Mesenchymal stem cell (in vitro differentiated cells and primary cell): ENCODE measurements at regions not wholly inside any gene's neighbourhood (a gene's known extent, or its start where the extent isn't known, plus 50 kb on each side); places are given as distances from the start of the nearest gene placed in this dataset.

Source experiments
- DNase-seq: peaks from one replicate; pipeline ENCODE4 v3.0.0-alpha.2; 2013
- H2AFZ ChIP-seq: one replicate; pipeline ENCODE4 v1.6.1; 2013; ENCODE audit warnings: low read depth, mild to moderate bottlenecking, control low read depth, inconsistent platforms, low read length, moderate library complexity
- H2AK5ac ChIP-seq: 2 replicates; pipeline ENCODE4 v1.6.1; 2013; ENCODE audit warnings: low read length, moderate library complexity, mild to moderate bottlenecking, inconsistent platforms; ENCODE audit not compliant: severe bottlenecking
- H2BK120ac ChIP-seq: one replicate; pipeline ENCODE4 v1.6.1; 2013; ENCODE audit warnings: low read depth, mild to moderate bottlenecking, inconsistent platforms, low read length, moderate library complexity
- H2BK12ac ChIP-seq, 2 experiments: one replicate each; pipeline ENCODE4 v1.6.1; 2013; ENCODE audit warnings: inconsistent platforms in 2 of 2, low read length in 2 of 2, mild to moderate bottlenecking in 2 of 2, moderate library complexity in 2 of 2, control low read depth in 1 of 2
- H2BK15ac ChIP-seq: one replicate; pipeline ENCODE4 v1.6.1; 2013; ENCODE audit warnings: mild to moderate bottlenecking, low read depth, inconsistent platforms; ENCODE audit not compliant: poor library complexity, severe bottlenecking
- H2BK5ac ChIP-seq: 2 replicates; pipeline ENCODE4 v1.6.1; 2013; ENCODE audit warnings: low read depth, mild to moderate bottlenecking, low read length, control low read depth, inconsistent platforms; ENCODE audit not compliant: poor library complexity, severe bottlenecking
- H3K14ac ChIP-seq, 2 experiments: one replicate each; pipeline ENCODE4 v1.6.1; 2013; ENCODE audit warnings: inconsistent platforms in 2 of 2, low read length in 2 of 2, control low read depth in 1 of 2, mild to moderate bottlenecking in 1 of 2, moderate library complexity in 1 of 2
- H3K18ac ChIP-seq, 2 experiments: one replicate each; pipeline ENCODE4 v1.6.1; 2013; ENCODE audit warnings: inconsistent platforms in 2 of 2, low read length in 2 of 2, control low read depth in 1 of 2, low read depth in 1 of 2, mild to moderate bottlenecking in 1 of 2
- H3K23ac ChIP-seq, 2 experiments: one replicate each; pipeline ENCODE4 v1.6.1; 2013; ENCODE audit warnings: inconsistent platforms in 2 of 2, low read length in 2 of 2, mild to moderate bottlenecking in 2 of 2, moderate library complexity in 2 of 2, control low read depth in 1 of 2
- H3K27ac ChIP-seq: 2 replicates; pipeline ENCODE4 v1.5.1; 2013; ENCODE audit warnings: mild to moderate bottlenecking, moderate library complexity, low read length, control low read depth, inconsistent platforms; ENCODE audit not compliant: poor library complexity, severe bottlenecking
- H3K27me3 ChIP-seq, 2 experiments: 2 replicates each; pipeline versions ENCODE4 v1.6.1 to v1.7.0; 2013; ENCODE audit warnings: low read length in 2 of 2, mild to moderate bottlenecking in 2 of 2, moderate library complexity in 2 of 2, control low read depth in 1 of 2, inconsistent platforms in 1 of 2; ENCODE audit not compliant: control insufficient read depth in 1 of 2, insufficient read depth in 1 of 2
- H3K36me3 ChIP-seq, 2 experiments: 2 replicates each; pipeline versions ENCODE4 v1.6.1 to v1.7.0; 2013; ENCODE audit warnings: low read length in 2 of 2, control low read depth in 1 of 2, inconsistent platforms in 1 of 2, low read depth in 1 of 2, mild to moderate bottlenecking in 1 of 2; ENCODE audit not compliant: insufficient read depth in 2 of 2, control insufficient read depth in 1 of 2
- H3K4ac ChIP-seq, 2 experiments: one replicate each; pipeline ENCODE4 v1.6.1; 2013; ENCODE audit warnings: inconsistent platforms in 2 of 2, low read length in 2 of 2, mild to moderate bottlenecking in 2 of 2, moderate library complexity in 2 of 2, control low read depth in 1 of 2, low read depth in 1 of 2
- H3K4me1 ChIP-seq: 2 replicates; pipeline ENCODE4 v1.6.1; 2013; ENCODE audit warnings: low read depth, low read length, control low read depth; ENCODE audit not compliant: control insufficient read depth, insufficient read depth
- H3K4me2 ChIP-seq: 2 replicates; pipeline ENCODE4 v1.6.1; 2013; ENCODE audit warnings: low read length, mild to moderate bottlenecking, inconsistent platforms; ENCODE audit not compliant: poor library complexity, severe bottlenecking
- H3K4me3 ChIP-seq, 2 experiments: 2 replicates each; pipeline versions ENCODE4 v1.5.1 to v1.7.0; 2013; ENCODE audit warnings: low read length in 2 of 2, mild to moderate bottlenecking in 2 of 2, control low read depth in 1 of 2, low read depth in 1 of 2; ENCODE audit not compliant: insufficient read depth in 1 of 2
- H3K79me1 ChIP-seq: replicated peaks from 2 replicates; pipeline ENCODE4 v1.6.1; 2013; ENCODE audit warnings: mild to moderate bottlenecking, control low read depth, low read length, inconsistent platforms; ENCODE audit not compliant: poor library complexity, severe bottlenecking
- H3K9ac ChIP-seq: 2 replicates; pipeline ENCODE4 v1.7.0; 2013; ENCODE audit warnings: mild to moderate bottlenecking, low read length, moderate library complexity
- H3K9me3 ChIP-seq: 2 replicates; pipeline ENCODE4 v1.7.0; 2013; ENCODE audit warnings: mild to moderate bottlenecking, low read length; ENCODE audit not compliant: control insufficient read depth
- H4K8ac ChIP-seq: one replicate; pipeline ENCODE4 v1.6.1; 2013; ENCODE audit warnings: inconsistent platforms, mild to moderate bottlenecking, low read length, moderate library complexity
- H4K91ac ChIP-seq: one replicate; pipeline ENCODE4 v1.6.1; 2013; ENCODE audit warnings: mild to moderate bottlenecking, low read length, inconsistent platforms
- WGBS: methylation state at CpG from one replicate; pipeline ENCODE4 v1.1.7; 2013; ENCODE audit warnings: mixed read lengths; 5-methylcytosine and 5-hydroxymethylcytosine counted together

- Histone ChIP-seq H3K27ac (no peak overlapping the region), H2BK15ac (no peak overlapping the region), H3K4me1 (no peaks in the 10 kb centered on the region), H3K4me2 (no peak overlapping the region), H4K91ac (no peak overlapping the region), H3K18ac (no peak overlapping the region), H4K8ac (no peak overlapping the region), H3K79me1 (no peaks in the 10 kb centered on the region), H3K36me3 (no peaks in the 10 kb centered on the region), H3K23ac (no peak overlapping the region), H3K14ac (no peak overlapping the region), H3K4me3 (no peak overlapping the region), H3K9me3 (peaks cover 10% of the 10 kb centered on the region), H3K4ac (no peak overlapping the region), H2BK12ac (no peak overlapping the region), H2AFZ (no peak overlapping the region), H2BK5ac (no peak overlapping the region), H3K27me3 (no peaks in the 10 kb centered on the region), H3K9ac (no peak overlapping the region), H2AK5ac (no peak overlapping the region), H2BK120ac (no peak overlapping the region)
- WGBS = 79% methylated on average over 6 of the region's 7 CpGs
- no peak for DNase-seq
Observed at GRCh38 chr18:3397031-3397750, 52.8 kb upstream of the TGIF1 start.

- Histone ChIP-seq H4K8ac (no peak overlapping the region), H3K18ac (no peak overlapping the region), H3K4ac (no peak overlapping the region), H3K79me1 (no peaks in the 10 kb centered on the region), H2BK5ac (no peak overlapping the region), H3K36me3 (no peaks in the 10 kb centered on the region), H2AK5ac (no peak overlapping the region), H2BK120ac (no peak overlapping the region), H3K9ac (no peak overlapping the region), H3K4me2 (no peak overlapping the region), H3K27me3 (no peaks in the 10 kb centered on the region), H3K14ac (no peak overlapping the region), H3K4me1 (no peaks in the 10 kb centered on the region), H2BK12ac (no peak overlapping the region), H2BK15ac (no peak overlapping the region), H3K27ac (no peak overlapping the region), H3K4me3 (no peak overlapping the region), H3K9me3 (peaks cover 10% of the 10 kb centered on the region), H3K23ac (no peak overlapping the region), H4K91ac (no peak overlapping the region), H2AFZ (no peak overlapping the region)
- 90% methylated on average over 2 of the region's 2 CpGs for WGBS
- DNase-seq = no peak
Observed at GRCh38 chr18:3397786-3398185, 52.2 kb upstream of the TGIF1 start.
